Natural killer cell (primary cell): ENCODE measurements at regions not wholly inside any gene's neighbourhood (a gene's known extent, or its start where the extent isn't known, plus 50 kb on each side); places are given as distances from the start of the nearest gene placed in this dataset.

ENCODE experiments used
- ATAC-seq, 3 donors: fragments of 150-1000 bp in 2 of 3; fragments of 200-7000 bp in 1 of 3; cut with Tn5 transposase; 1 replicate in 1 of 3; 2 replicates in 2 of 3; pipeline ENCODE4 v1.10.0; 2021; ENCODE audit warnings: mild to moderate bottlenecking in 2 of 3, moderate library complexity in 2 of 3
- DNase-seq, 2 donors: peaks; one replicate each; pipeline versions ENCODE4 v3.0.0 to v3.0.0-alpha.2; 2013 to 2021; ENCODE audit warnings: mixed read lengths in 1 of 2
- H3K27ac ChIP-seq: one replicate; pipeline ENCODE4 v1.5.1; 2013; ENCODE audit warnings: mild to moderate bottlenecking, low read length
- H3K27me3 ChIP-seq: one replicate; pipeline ENCODE4 v1.6.1; 2013; ENCODE audit warnings: low read length; ENCODE audit not compliant: control insufficient read depth, insufficient read depth
- H3K36me3 ChIP-seq: one replicate; pipeline ENCODE4 v1.6.1; 2013; ENCODE audit warnings: low read length; ENCODE audit not compliant: control insufficient read depth, insufficient read depth
- H3K4me1 ChIP-seq: one replicate; pipeline ENCODE4 v1.6.1; 2013; ENCODE audit warnings: low read length; ENCODE audit not compliant: control insufficient read depth, insufficient read depth
- H3K4me3 ChIP-seq: one replicate; pipeline ENCODE4 v1.5.1; 2013; ENCODE audit warnings: low read length
- H3K9me3 ChIP-seq: one replicate; pipeline ENCODE4 v1.6.1; 2013; ENCODE audit warnings: low read length; ENCODE audit not compliant: control insufficient read depth, insufficient read depth
- H3K27ac Mint-ChIP-seq, 2 donors: one replicate each; pipeline ENCODE4 v1.8.0; 2022; ENCODE audit warnings: mild to moderate bottlenecking in 2 of 2, mixed read lengths in 2 of 2, moderate library complexity in 1 of 2
- H3K27me3 Mint-ChIP-seq, 2 donors: one replicate each; pipeline ENCODE4 v1.8.0; 2022; ENCODE audit warnings: low read depth in 2 of 2, mixed read lengths in 2 of 2
- H3K36me3 Mint-ChIP-seq: one replicate; pipeline ENCODE4 v1.8.0; 2022; ENCODE audit warnings: mixed read lengths
- H3K4me1 Mint-ChIP-seq, 2 donors: one replicate each; pipeline ENCODE4 v1.8.0; 2022; ENCODE audit warnings: mixed read lengths in 2 of 2
- H3K4me3 Mint-ChIP-seq: one replicate; pipeline ENCODE4 v1.8.0; 2022; ENCODE audit warnings: mild to moderate bottlenecking, moderate library complexity, mixed read lengths
- H3K9me3 Mint-ChIP-seq, 2 donors: one replicate each; pipeline ENCODE4 v1.8.0; 2022; ENCODE audit warnings: mixed read lengths in 2 of 2
- WGBS: methylation state at CpG from one replicate; pipeline ENCODE4 v1.1.7; 2013; ENCODE audit warnings: missing lambda C conversion rate; ENCODE audit not compliant: insufficient coverage; 5-methylcytosine and 5-hydroxymethylcytosine counted together
- intact Hi-C: fragments of 100-400 bp; cut with micrococcal nuclease; formaldehyde crosslinking; loops from one replicate; pipeline ENCODE4 v1.14.2; 2022
- TF ChIP-seq, protein P1 (sequence below): fragments of 200-600 bp; IDR thresholded peaks from one replicate; pipeline ENCODE4 v1.8.0; 2022; ENCODE audit warnings: antibody characterized with exemption

DNA sequence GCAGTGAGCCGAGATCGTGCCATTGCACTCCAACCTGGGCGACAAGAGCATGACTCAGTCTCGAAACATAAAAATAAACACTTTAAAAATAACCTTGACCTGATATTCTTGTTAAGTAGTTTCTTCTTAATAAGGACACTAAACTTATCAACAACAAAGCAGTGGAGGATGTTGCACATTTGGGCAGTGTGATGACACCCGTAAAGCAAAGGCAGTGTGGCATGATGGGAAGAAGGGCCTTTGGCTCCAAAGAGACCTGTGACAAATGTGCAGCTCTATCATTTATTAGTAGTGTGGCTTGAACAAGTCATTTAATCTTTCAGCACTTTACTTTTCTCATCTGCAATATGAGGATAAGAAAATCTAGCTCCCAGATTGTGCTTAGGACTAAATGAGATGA lies 348.0 kb upstream of the PLD5 start:
- Histone ChIP-seq H3K27ac (no peak overlapping the region), H3K36me3 (no peaks in the 10 kb centered on the region), H3K4me3 (no peak overlapping the region), H3K27me3 (no peaks in the 10 kb centered on the region), H3K9me3 (no peaks in the 10 kb centered on the region), H3K4me1 (no peaks in the 10 kb centered on the region)
- intact Hi-C loops = no loop called here
- Mint-ChIP-seq H3K4me1 (no peaks in the 10 kb centered on the region), H3K27me3 (no peaks in the 10 kb centered on the region), H3K9me3 (no peaks in the 10 kb centered on the region), H3K36me3 (no peaks in the 10 kb centered on the region), H3K4me3 (no peak overlapping the region), H3K27ac (no peak overlapping the region)
- no peak for ATAC-seq
- TF ChIP-seq, protein P1, sequence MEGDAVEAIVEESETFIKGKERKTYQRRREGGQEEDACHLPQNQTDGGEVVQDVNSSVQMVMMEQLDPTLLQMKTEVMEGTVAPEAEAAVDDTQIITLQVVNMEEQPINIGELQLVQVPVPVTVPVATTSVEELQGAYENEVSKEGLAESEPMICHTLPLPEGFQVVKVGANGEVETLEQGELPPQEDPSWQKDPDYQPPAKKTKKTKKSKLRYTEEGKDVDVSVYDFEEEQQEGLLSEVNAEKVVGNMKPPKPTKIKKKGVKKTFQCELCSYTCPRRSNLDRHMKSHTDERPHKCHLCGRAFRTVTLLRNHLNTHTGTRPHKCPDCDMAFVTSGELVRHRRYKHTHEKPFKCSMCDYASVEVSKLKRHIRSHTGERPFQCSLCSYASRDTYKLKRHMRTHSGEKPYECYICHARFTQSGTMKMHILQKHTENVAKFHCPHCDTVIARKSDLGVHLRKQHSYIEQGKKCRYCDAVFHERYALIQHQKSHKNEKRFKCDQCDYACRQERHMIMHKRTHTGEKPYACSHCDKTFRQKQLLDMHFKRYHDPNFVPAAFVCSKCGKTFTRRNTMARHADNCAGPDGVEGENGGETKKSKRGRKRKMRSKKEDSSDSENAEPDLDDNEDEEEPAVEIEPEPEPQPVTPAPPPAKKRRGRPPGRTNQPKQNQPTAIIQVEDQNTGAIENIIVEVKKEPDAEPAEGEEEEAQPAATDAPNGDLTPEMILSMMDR = no peak
- WGBS = 86% methylated on average over 5 of the region's 5 CpGs
- no peak for DNase-seq

DNA sequence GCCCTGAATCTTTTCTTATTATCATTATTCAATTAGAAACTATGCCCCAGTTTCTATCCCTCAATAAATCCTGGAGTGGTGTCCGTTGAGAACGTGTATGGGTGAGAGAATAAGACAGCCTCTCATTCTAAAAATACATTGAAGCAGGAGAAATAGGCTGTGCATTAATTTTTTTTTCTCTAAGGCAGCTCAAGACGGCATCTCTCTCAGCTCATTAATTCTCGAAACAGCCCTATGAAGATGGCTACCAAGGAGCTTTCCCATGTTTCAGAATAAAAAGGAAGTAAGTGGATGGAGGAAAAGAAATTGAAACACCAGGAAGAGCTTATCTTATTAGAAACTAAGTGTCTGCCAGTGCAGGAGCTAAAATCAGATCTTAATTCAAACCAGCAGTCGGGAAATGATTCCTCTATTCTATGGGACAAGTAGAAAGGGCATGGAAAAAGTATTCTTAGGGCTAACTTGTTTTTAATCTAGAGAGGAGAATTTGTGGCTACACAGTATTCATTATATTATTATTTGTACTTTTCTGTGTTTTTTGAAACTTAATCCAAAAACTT lies 347.1 kb upstream of the PLD5 start:
- Histone ChIP-seq H3K4me3 (no peak overlapping the region), H3K36me3 (no peaks in the 10 kb centered on the region), H3K27me3 (no peaks in the 10 kb centered on the region), H3K4me1 (no peaks in the 10 kb centered on the region), H3K9me3 (no peaks in the 10 kb centered on the region), H3K27ac (no peak overlapping the region)
- intact Hi-C loops = no loop called here
- no peaks in the 10 kb centered on the region for H3K27me3 Mint-ChIP-seq
- no peaks in the 10 kb centered on the region for H3K9me3 Mint-ChIP-seq
- no peak overlapping the region for H3K27ac Mint-ChIP-seq
- H3K4me1 Mint-ChIP-seq = no peaks in the 10 kb centered on the region
- TF ChIP-seq, protein P1 = no peak
- no peaks in the 10 kb centered on the region for H3K36me3 Mint-ChIP-seq
- ATAC-seq (no peak), DNase-seq (no peak)
- 82% methylated on average over 2 of the region's 5 CpGs for WGBS
- no peak overlapping the region for H3K4me3 Mint-ChIP-seq

DNA sequence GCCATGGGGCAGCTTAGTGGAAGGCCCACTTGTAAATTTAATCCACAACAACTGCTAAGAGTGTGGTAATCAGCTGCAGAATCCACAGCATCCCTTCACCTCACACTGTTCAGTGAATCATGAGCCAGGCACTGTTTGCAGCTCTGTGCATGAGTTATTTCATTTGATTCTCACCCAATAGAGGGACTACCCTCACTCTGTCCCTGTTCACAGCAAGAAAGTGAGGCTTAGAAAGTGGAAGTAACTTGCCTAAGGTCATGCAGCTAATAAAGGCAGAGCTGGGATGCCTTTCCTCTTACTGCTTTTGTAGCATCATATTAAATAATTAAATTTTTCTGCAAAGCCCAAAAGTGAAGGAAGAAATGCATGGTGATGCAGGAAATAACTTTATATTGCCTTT lies 346.5 kb upstream of the PLD5 start:
- Mint-ChIP-seq H3K4me3 (no peak overlapping the region), H3K27me3 (no peaks in the 10 kb centered on the region), H3K4me1 (no peaks in the 10 kb centered on the region), H3K9me3 (no peaks in the 10 kb centered on the region), H3K27ac (no peak overlapping the region), H3K36me3 (no peaks in the 10 kb centered on the region)
- Histone ChIP-seq H3K27me3 (no peaks in the 10 kb centered on the region), H3K4me3 (no peak overlapping the region), H3K4me1 (no peaks in the 10 kb centered on the region), H3K27ac (no peak overlapping the region), H3K9me3 (no peaks in the 10 kb centered on the region), H3K36me3 (no peaks in the 10 kb centered on the region)
- ATAC-seq (no peak), DNase-seq (no peak)
- intact Hi-C loops = no loop called here
- TF ChIP-seq, protein P1 = no peak

DNA sequence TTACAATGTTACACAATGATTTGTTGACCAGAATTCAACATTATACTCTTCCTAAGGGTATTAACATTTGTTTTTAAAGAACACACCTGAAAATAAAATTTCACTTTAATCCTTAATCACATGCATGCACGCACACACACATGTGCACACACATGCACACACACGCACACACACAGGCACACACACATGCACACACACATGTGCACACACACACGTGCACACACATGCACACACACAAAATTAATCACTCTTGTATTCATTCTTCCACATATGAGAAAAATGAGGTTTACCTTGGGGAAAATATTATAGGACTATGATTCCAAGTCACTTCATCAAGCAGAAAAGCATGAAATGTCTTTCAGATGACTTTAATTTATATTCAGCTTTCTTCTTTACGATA lies 331.8 kb upstream of the PLD5 start:
- H3K9me3 Mint-ChIP-seq = peaks cover 6 to 7% of the 10 kb centered on the region in 2 donors
- Histone ChIP-seq H3K9me3 (peaks cover 3% of the 10 kb centered on the region), H3K27me3 (no peaks in the 10 kb centered on the region), H3K27ac (no peak overlapping the region), H3K4me3 (no peak overlapping the region), H3K4me1 (no peaks in the 10 kb centered on the region), H3K36me3 (no peaks in the 10 kb centered on the region)
- DNase-seq = no peak
- TF ChIP-seq, protein P1 = no peak
- no peak overlapping the region for H3K27ac Mint-ChIP-seq
- no peaks in the 10 kb centered on the region for H3K4me1 Mint-ChIP-seq
- no peak for ATAC-seq
- H3K36me3 Mint-ChIP-seq = no peaks in the 10 kb centered on the region
- 56% methylated on average over 3 of the region's 4 CpGs for WGBS
- intact Hi-C loops = no loop called here
- no peak overlapping the region for H3K4me3 Mint-ChIP-seq
- no peaks in the 10 kb centered on the region for H3K27me3 Mint-ChIP-seq
